PC-3 (cell line): ENCODE measurements at regions not wholly inside any gene's neighbourhood (a gene's known extent, or its start where the extent isn't known, plus 50 kb on each side); places are given as distances from the start of the nearest gene placed in this dataset.

Experiments used
- EZH2 ChIP-seq: fragments of 300-600 bp; sonication (generic); IDR thresholded peaks from one replicate; pipeline ENCODE4 v1.6.1; 2017; ENCODE audit warnings: antibody characterized with exemption, mild to moderate bottlenecking, low read length; ENCODE audit not compliant: unreplicated experiment
- TF ChIP-seq, protein P1 (sequence below): fragments of 300-600 bp; sonication (generic); conservative IDR thresholded peaks from 2 replicates; pipeline ENCODE4 v1.5.1; 2017; ENCODE audit warnings: antibody characterized with exemption, low read depth, mild to moderate bottlenecking, low read length

DNA sequence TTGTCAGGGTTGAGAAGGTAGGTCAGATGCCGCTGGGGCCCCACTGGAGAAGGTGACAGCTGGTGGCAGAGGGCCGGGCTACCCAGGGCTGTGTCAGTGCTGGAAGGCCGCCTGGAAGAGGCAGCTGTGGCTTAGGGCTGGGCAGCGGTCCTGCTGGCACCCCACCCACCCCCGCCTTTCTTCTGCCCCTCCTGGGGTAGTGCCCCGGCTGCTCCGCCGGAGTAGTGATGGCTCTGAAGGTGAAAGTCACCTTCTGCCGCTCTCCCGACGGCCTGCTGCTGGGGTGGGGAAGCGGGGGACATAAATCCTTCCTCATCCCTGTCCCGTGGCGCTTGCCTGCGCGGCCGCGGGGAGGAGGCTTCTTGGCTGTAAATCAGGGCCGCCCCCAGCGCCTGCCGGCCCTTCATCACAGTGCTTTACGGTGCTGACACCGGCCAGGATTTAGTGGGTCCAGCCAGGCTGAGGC lies 332.2 kb downstream of the DYSF start:
- TF ChIP-seq, protein P1, sequence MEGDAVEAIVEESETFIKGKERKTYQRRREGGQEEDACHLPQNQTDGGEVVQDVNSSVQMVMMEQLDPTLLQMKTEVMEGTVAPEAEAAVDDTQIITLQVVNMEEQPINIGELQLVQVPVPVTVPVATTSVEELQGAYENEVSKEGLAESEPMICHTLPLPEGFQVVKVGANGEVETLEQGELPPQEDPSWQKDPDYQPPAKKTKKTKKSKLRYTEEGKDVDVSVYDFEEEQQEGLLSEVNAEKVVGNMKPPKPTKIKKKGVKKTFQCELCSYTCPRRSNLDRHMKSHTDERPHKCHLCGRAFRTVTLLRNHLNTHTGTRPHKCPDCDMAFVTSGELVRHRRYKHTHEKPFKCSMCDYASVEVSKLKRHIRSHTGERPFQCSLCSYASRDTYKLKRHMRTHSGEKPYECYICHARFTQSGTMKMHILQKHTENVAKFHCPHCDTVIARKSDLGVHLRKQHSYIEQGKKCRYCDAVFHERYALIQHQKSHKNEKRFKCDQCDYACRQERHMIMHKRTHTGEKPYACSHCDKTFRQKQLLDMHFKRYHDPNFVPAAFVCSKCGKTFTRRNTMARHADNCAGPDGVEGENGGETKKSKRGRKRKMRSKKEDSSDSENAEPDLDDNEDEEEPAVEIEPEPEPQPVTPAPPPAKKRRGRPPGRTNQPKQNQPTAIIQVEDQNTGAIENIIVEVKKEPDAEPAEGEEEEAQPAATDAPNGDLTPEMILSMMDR: no peak
- TF ChIP-seq EZH2: no peak
